ENCODE measurements at regions not wholly inside any gene's neighbourhood (a gene's known extent, or its start where the extent isn't known, plus 50 kb on each side); places are given as distances from the start of the nearest gene placed in this dataset.

GRCh38 chr5:89253666-89254352 lies 370.8 kb upstream of the MEF2C start:
- TF ChIP-seq CTCF (IDR thresholded peaks at IDR 0.05): no peak
- no peak for TF ChIP-seq POLR2A (IDR thresholded peaks at IDR 0.05)
- no peak for TF ChIP-seq POLR2AphosphoS5 (IDR thresholded peaks at IDR 0.05; ENCODE audit: insufficient read depth in 1 of 2, low read depth in 1 of 2)
